Thoracic aorta (tissue), 2 donors: ENCODE measurements at regions not wholly inside any gene's neighbourhood (a gene's known extent, or its start where the extent isn't known, plus 50 kb on each side); places are given as distances from the start of the nearest gene placed in this dataset.
"Not testable (repeated sequence)": the region's sequence is repeated elsewhere in the genome, so short reads cannot be mapped to it uniquely, and the experiment has no call there.

Experiments used
- ATAC-seq: fragments of 150-250 bp; one replicate; pipeline ENCODE4 v1.8.0; 2017; ENCODE audit warnings: low read depth; ENCODE audit not compliant: insufficient number of reproducible peaks, low FRiP score
- DNase-seq: peaks from one replicate; pipeline ENCODE4 v3.0.0-alpha.2; 2020; ENCODE audit warnings: low spot score
- H3K27ac ChIP-seq, 2 donors: fragments of 200-600 bp; sonication (generic); 1 replicate in 1 of 2; 2 replicates in 1 of 2; pipeline ENCODE4 v1.5.1; 2016; ENCODE audit warnings: mild to moderate bottlenecking in 2 of 2, moderate library complexity in 2 of 2
- H3K27me3 ChIP-seq: fragments of 200-600 bp; sonication (generic); replicated peaks from 2 replicates; pipeline ENCODE4 v1.6.0; 2016; ENCODE audit warnings: mild to moderate bottlenecking; ENCODE audit not compliant: insufficient read depth
- H3K36me3 ChIP-seq: fragments of 200-600 bp; sonication (generic); one replicate; pipeline ENCODE4 v1.5.1; 2016
- H3K4me1 ChIP-seq, 2 donors: fragments of 200-600 bp; sonication (generic); 1 replicate in 1 of 2; 2 replicates in 1 of 2; pipeline versions ENCODE4 v1.5.1 to v1.6.0; 2016; ENCODE audit warnings: low read depth in 2 of 2, mild to moderate bottlenecking in 1 of 2; ENCODE audit not compliant: control insufficient read depth in 1 of 2
- H3K4me3 ChIP-seq: fragments of 200-600 bp; sonication (generic); 2 replicates; pipeline ENCODE4 v1.5.1; 2016; ENCODE audit warnings: mild to moderate bottlenecking
- H3K9me3 ChIP-seq: fragments of 200-600 bp; sonication (generic); 2 replicates; pipeline ENCODE4 v1.5.1; 2016

GRCh38 chr12:8354741-8355140, 101.0 kb upstream of the CLEC6A start:
- H3K27me3 ChIP-seq, H3K27ac ChIP-seq, H3K4me3 ChIP-seq, H3K9me3 ChIP-seq, ATAC-seq, DNase-seq, H3K4me1 ChIP-seq, H3K36me3 ChIP-seq: not testable (repeated sequence)

DNA sequence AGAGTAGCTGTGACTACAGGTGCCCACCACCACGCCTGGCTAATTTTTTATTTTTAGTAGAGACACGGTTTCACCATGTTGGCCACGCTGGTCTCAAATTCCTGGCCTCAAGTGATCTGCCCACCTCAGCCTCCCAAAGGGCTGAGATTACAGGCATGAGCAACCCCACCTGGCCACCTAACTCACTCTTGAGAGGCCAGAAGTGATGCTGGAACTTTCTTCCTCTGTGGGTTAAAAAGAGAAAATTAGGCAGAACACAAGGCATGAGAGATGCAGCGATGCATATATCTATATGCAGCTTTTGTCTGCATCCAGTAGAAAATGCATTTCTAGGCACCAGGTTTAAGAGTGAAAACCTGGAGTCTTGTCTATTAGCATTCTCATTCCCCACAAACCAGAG, 100.2 kb upstream of the CLEC6A start:
- not testable (repeated sequence) for H3K9me3 ChIP-seq, H3K27ac ChIP-seq, DNase-seq, H3K27me3 ChIP-seq, ATAC-seq, H3K36me3 ChIP-seq, H3K4me1 ChIP-seq, H3K4me3 ChIP-seq

DNA sequence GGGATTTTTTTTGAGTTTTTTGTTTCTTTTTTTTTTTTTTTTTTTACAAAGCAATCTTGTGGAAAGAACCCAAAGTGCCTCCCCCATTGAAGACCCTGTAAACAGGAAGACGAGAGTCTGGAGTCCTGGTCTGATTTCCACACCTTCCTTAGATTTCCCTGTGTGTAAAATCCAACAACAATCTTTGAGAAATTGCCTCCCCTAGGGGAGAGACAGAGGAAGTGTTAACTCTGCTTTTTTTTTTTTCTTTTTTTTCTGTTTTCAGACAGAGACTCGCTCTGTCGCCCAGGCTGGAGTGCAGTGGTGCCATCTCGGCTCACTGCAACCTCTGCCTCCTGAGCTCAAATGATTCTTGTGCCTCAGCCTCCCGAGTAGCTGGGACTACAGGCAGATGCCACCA, 82.0 kb upstream of the CLEC6A start:
- H3K9me3 ChIP-seq, DNase-seq, H3K27ac ChIP-seq, ATAC-seq, H3K36me3 ChIP-seq, H3K4me1 ChIP-seq, H3K27me3 ChIP-seq, H3K4me3 ChIP-seq: not testable (repeated sequence)

DNA sequence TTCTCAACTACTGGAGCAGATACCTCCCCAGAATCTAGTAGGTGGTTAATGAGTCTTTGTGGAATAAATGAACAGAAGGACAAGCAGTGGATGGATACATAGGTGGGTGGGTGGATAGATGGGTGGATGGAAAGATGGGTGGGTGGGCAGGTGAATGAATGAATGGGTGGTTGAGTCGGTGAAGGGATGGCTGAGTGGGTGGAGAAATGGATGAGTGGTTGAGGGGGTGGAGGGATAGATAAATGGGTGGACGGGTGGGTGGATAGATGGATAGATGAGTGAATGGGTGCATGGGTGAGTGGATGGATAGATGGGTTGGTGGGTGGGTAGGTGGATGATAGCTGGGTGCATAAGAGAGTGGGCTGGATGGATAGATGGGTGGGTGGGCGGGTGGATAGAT, 80.6 kb upstream of the CLEC6A start:
- not testable (repeated sequence) for H3K27ac ChIP-seq, H3K36me3 ChIP-seq, H3K9me3 ChIP-seq, ATAC-seq, H3K27me3 ChIP-seq, H3K4me3 ChIP-seq, H3K4me1 ChIP-seq, DNase-seq

GRCh38 chr12:8377756-8378155, 78.0 kb upstream of the CLEC6A start:
- not testable (repeated sequence) for ATAC-seq

DNA sequence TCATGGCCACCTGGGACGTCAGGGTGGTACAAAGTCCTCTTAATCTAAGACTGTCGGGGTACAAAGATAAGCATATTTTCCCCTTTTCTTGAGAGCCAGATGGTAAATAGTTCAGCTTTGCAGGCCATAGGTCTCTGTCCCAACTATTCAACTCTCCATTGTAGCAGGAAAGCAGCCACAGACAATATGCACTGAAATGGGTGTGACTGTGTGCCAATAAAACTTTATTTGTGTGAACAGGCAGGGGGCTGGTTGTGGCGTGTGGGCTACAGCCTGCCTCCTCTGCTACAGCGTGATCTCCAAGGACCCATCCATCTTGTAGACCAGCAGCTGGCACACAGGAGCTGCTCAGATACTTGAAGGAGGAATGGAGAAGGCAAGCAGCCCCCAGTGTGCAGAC, 73.2 kb upstream of the CLEC6A start:
- not testable (repeated sequence) for H3K4me1 ChIP-seq, ATAC-seq, H3K4me3 ChIP-seq, H3K27me3 ChIP-seq, H3K27ac ChIP-seq, DNase-seq, H3K9me3 ChIP-seq, H3K36me3 ChIP-seq

More at GRCh38 chr12:8377756-8378155, 78.0 kb upstream of the CLEC6A start:
- H3K36me3 ChIP-seq, H3K4me1 ChIP-seq, H3K9me3 ChIP-seq, H3K27ac ChIP-seq, DNase-seq, H3K4me3 ChIP-seq, H3K27me3 ChIP-seq: not testable (repeated sequence)

DNA sequence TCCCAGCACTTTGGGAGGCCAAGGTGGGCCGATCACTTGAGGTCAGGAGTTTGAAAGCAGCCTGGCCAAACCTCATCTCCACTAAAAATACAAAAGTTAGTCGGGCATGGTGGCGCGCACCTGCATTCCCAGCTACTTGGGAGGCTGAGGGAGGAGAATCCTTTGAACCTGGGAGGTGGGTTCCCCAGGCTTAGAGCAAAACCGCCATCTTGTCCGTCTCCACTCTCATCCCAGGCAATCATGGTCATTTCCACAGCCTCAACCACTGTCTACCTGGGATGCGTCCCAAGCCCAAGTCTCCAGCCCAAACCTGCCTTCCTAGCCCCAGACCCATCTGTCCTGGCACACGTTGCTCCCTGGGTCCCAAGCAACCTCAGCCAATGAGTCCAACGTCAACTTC, 71.1 kb upstream of the CLEC6A start:
- not testable (repeated sequence) for H3K4me1 ChIP-seq, H3K36me3 ChIP-seq, H3K9me3 ChIP-seq, DNase-seq, H3K4me3 ChIP-seq, H3K27ac ChIP-seq, H3K27me3 ChIP-seq, ATAC-seq

- H3K27me3 ChIP-seq, DNase-seq: not testable (repeated sequence)
Observed at GRCh38 chr12:8385431-8385830, 70.3 kb upstream of the CLEC6A start.

GRCh38 chr12:8386661-8387060, 69.1 kb upstream of the CLEC6A start:
- DNase-seq, H3K27me3 ChIP-seq, H3K36me3 ChIP-seq, H3K27ac ChIP-seq, H3K4me1 ChIP-seq, H3K9me3 ChIP-seq, ATAC-seq, H3K4me3 ChIP-seq: not testable (repeated sequence)

More at GRCh38 chr12:8385431-8385830, 70.3 kb upstream of the CLEC6A start:
- not testable (repeated sequence) for H3K4me3 ChIP-seq, H3K9me3 ChIP-seq, H3K4me1 ChIP-seq, H3K27ac ChIP-seq, H3K36me3 ChIP-seq, ATAC-seq

DNA sequence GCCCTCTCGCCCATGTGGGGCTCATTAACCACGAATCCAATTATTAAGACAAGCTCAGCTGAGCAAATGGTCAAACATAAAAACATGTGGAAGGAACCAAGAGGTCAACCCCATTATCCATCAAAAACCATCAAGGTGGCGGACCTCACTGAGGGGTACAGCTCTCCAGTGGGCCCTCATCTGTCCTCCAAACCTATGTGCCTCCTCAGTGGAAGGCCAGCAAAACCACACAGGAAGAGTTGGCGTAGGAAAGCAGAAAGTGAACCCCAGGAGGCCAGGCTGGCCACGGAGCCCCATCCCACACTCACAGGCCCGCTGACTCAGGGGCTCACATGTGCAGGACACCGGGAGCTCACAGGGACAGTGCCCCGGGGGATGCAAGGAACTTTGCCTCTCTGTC, 66.5 kb upstream of the CLEC6A start:
- not testable (repeated sequence) for H3K27me3 ChIP-seq, H3K27ac ChIP-seq, H3K9me3 ChIP-seq, H3K36me3 ChIP-seq, H3K4me1 ChIP-seq, ATAC-seq, H3K4me3 ChIP-seq, DNase-seq
